ENCODE measurements at regions not wholly inside any gene's neighbourhood (a gene's known extent, or its start where the extent isn't known, plus 50 kb on each side); places are given as distances from the start of the nearest gene placed in this dataset.
A peak's percentile ranks its signal among the peaks of the same experiment; 100 is the strongest.
"Not testable (repeated sequence)": the region's sequence is repeated elsewhere in the genome, so short reads cannot be mapped to it uniquely, and the experiment has no call there.

- no peak for DNase-seq
These were observed 1285.5 kb upstream of the TMEFF2 start for GRCh38 chr2:193480187-193480586.

DNA sequence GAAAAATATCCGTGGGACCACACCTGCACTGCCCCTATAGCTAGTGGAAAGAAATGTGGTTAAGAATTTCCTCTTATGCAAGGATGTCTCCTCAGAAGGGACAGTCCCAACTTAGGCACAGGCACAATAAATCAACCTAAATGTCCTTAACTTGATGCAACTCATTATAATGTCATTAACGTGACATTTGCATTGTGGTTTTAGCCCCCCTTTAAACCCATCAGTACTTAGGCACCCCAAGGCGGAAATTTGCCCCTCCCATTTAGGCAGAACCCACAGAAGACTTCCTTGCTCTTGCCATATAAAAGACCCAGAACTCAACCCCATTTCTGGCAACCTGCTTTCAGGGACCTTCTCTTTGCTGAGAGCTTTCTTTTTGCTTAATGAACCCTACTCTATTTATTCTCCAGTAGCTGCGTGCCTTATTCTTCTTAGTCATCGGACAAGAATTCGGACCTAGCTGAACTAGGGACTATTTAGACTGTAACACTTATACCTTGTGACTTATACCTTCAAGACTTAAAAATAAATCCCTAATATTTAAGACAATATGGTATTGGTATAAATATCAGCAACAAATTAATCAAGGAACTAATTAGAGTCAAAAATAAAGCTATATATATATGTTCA is 1281.6 kb upstream of the TMEFF2 start:
- no peak for DNase-seq

- no peak for DNase-seq
These were observed 1280.3 kb upstream of the TMEFF2 start for GRCh38 chr2:193475038-193475437.

DNA sequence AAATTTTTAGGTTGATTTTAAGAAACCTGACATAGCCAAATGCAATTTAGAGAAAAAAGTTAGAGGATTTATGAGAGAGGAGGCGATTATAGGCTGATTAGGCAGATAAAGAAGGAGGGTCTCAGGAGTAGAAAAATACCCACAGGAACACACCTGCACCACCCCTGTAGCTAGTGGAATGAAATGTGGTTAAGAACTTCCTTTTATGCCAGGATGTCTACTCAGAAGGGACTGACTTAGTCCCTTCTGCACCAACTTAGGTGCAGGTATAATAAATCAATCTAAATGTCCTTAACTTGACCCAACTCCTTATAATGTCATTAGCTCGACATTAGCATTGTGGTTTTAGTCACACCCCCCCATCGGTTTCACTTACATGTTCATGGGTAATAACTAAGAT is 1274.5 kb upstream of the TMEFF2 start:
- no peak for DNase-seq

GRCh38 chr2:193467276-193467987 is 1272.7 kb upstream of the TMEFF2 start:
- DNase-seq: no peak

DNA sequence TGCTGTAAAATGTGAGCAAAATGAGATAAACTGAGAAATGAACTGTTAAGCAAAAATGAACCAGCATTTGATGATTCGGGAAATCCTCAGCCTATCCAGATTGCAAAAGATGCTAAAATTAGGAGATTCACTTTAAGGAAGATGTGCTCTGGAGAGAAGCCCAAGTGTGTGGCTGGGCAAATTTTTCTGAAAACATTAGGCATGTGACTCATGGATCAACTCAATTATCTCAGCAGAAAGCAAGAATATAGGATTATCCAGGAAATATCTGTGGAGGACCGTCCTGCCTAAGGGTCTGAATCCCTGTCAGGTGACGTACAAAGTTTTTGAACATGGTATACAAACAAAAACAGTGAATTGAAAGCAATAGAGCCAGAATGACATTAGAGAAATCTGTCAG is 1268.3 kb upstream of the TMEFF2 start:
- DNase-seq: no peak

GRCh38 chr2:193462411-193462810 is 1267.7 kb upstream of the TMEFF2 start:
- DNase-seq: no peak

- DNase-seq: no peak
These were observed 1266.8 kb upstream of the TMEFF2 start for GRCh38 chr2:193461431-193461934.

DNA sequence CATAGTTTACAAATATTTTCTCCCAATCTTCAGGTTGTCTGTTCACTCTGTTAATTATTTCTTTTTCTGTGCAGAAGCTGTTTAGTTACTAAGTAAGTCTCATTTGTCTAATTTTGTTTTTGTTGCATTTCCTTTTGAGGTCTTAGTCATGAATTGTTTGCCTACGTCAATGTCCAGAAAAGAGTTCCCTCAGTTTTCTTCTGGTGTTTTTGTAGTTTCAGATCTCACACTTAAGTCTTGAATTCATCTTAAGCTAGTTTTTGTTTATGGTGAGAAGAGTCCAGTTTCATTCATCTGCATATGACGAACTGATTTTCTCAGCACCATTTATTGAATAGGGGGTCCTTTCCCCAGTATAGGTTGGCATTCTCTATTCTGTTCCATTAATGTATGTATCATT is 1252.2 kb upstream of the TMEFF2 start:
- no peak for DNase-seq

GRCh38 chr2:193442293-193442692 is 1247.6 kb upstream of the TMEFF2 start:
- no peak for DNase-seq

- no peak for DNase-seq
These were observed 1233.6 kb upstream of the TMEFF2 start for GRCh38 chr2:193428336-193428818.

DNA sequence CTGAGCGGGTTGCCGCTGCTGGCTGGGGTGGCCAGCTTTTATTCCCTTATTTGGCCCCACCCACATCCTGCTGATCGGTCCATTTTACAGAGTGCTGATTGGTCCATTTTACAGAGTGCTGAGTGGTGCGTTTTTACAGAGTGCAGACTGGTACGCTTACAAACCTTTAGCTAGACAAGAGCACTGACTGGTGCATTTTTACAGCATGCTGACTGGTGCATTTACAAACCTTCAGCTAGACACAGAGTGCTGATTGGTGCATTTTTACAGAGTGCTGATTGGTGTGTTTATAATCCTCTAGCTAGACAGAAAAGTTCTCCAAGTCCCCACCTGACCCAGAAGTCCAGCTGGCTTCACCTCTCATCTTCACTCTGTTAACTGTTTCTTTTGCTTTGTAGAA is 1217.6 kb upstream of the TMEFF2 start:
- DNase-seq: not testable (repeated sequence)

DNA sequence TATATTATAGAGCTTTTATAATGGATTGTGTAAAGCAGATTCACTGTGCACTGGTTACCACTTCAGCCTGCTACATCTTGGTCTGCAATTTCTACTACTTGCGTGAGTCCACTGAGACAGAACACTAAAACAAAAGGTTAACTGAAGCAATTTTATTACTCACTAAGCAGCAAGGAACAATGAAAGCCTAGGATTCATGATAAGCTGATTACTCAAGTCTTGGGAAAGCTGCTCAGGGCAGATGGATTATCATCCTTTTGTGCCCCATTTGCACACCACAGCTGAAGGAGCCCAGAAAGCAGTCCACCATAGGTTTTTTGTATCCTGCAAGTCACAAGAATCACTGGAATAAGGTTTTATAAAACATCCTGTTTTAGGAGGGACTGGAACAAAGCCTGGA is 1215.2 kb upstream of the TMEFF2 start:
- DNase-seq: no peak

- no peak for DNase-seq
These were observed 1187.8 kb upstream of the TMEFF2 start for GRCh38 chr2:193382583-193382982.

DNA sequence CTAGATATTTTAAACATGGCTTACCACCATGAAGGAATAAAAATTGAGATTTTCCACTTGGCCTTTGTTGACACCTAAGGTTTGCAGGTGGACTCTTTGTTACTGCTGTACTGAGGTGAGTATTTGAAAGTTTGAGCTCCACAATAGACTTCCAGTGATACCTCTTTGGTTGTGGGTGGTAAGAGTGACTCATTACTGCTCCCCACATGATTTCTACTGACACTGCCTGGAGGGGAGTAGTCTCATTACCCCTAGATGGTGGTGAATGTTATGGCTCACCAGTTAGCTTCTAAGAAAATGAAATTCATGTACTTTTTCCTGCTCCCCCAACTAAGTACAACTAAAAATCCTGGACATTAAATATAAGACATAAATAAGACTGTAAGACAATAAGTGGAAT is 1183.1 kb upstream of the TMEFF2 start:
- DNase-seq: no peak

GRCh38 chr2:193373120-193373519 is 1178.4 kb upstream of the TMEFF2 start:
- no peak for DNase-seq

DNA sequence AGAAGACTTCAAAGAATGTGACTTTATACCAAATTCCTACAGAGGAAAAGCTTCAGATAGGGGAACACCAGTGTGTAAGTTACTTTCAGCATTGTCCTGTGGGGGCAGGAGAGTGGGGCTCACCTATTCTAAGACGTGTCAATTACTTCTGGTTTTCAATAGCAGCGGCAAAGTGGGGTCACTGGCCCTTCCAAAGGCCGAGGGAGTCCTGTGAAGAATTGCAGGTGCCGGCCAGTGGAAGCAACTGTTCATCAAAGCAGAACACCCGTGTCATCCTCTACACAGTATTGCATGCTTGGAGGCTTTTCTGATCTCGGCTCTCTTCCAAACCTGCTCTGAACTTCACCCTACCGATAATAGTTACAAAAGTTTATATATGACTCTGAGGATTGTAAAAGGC is 1176.5 kb upstream of the TMEFF2 start:
- DNase-seq: no peak

- DNase-seq: no peak
These were observed 1173.9 kb upstream of the TMEFF2 start for GRCh38 chr2:193368615-193369014.

DNA sequence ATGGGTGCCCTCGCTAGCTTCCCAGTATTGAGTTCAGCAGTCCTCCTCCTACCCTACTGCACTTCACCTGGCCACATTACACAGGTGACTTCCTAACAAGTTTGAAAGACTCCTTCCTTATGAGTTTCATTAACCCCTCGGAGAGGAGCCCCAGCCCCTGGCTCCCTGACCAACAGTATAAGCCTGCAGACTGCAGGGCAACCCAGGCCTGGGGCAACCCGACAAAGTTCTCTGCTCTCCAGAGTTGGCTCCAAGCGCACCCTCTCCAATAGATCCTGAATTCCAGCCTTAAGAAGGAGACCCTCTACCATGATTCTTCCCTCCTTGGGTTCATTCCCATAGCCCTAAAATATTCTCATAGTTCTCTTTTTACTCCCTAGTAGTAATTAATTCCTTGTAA is 1162.8 kb upstream of the TMEFF2 start:
- DNase-seq: no peak

GRCh38 chr2:193352665-193353242 is 1158.0 kb upstream of the TMEFF2 start:
- not testable (repeated sequence) for DNase-seq

DNA sequence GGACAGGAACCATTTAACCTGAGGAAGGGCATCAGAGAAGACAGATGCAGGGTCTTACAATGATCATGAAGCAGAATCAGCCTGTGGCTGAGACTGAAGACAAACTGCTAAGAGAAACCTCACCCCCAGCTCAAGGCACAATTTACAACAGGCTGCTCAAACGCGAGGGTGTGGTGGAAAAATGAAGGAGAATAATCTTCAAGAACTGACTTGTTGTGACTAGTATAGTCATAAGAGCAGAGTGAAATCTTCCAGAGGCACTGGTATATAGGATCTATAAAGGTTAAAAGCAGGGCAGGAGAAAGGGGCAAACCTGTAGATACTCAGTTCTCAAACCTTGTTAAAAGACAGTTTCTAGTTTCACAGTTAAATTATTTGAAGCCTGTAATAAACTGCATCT is 1155.8 kb upstream of the TMEFF2 start:
- no peak for DNase-seq

GRCh38 chr2:193349642-193350041 is 1154.9 kb upstream of the TMEFF2 start:
- DNase-seq: no peak

- DNase-seq: peak; percentile 16
These were observed 1153.3 kb upstream of the TMEFF2 start for GRCh38 chr2:193348055-193348454.

DNA sequence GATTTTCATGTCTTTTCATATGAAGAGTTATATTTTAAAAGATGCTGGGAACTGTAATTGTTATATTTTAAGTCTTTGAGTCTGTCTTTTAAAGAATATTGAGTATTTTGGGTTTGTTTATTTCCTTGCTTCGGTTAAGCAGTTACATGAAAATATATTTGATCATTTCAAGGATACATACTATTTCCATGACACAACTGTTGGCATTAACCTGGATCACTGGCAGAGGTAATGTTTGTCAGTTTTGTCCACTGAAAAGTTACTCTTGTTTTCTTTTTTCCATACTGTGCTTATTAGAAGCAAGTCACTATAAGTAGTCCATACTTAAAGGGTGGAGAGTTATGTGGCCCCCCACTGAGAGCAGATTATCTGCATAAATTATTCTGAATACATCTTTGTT is 1142.0 kb upstream of the TMEFF2 start:
- no peak for DNase-seq
